ENCODE measurements at regions not wholly inside any gene's neighbourhood (a gene's known extent, or its start where the extent isn't known, plus 50 kb on each side); places are given as distances from the start of the nearest gene placed in this dataset.

GRCh38 chr19:28718909-28719308 lies 494.0 kb downstream of the UQCRFS1 start:
- TF ChIP-seq CTCF (IDR thresholded peaks at IDR 0.05 in 4 of 5, conservative IDR thresholded peaks at IDR 0.05 in 1 of 5) (no peak), POLR2A (IDR thresholded peaks at IDR 0.05) (no peak)

Measured in gastrocnemius medialis (tissue), 4 donors.